HL-60 (cell line): ENCODE measurements at regions not wholly inside any gene's neighbourhood (a gene's known extent, or its start where the extent isn't known, plus 50 kb on each side); places are given as distances from the start of the nearest gene placed in this dataset.
"Not testable (repeated sequence)": the region's sequence is repeated elsewhere in the genome, so short reads cannot be mapped to it uniquely, and the experiment has no call there.

ENCODE experiments used
- DNase-seq, 2 experiments: peaks; one replicate each; pipeline ENCODE4 v3.0.0-alpha.2; 2010 to 2020; ENCODE audit warnings: low read depth in 1 of 2, low spot score in 1 of 2
- H3K27ac ChIP-seq: fragments of 250-450 bp; sonication (Bioruptor Pico); replicated peaks from 2 replicates; pipeline ENCODE4 v1.5.1; 2020; ENCODE audit warnings: mild to moderate bottlenecking, moderate library complexity
- H3K27me3 ChIP-seq: fragments of 250-450 bp; sonication (Bioruptor Pico); 2 replicates; pipeline ENCODE4 v1.5.1; 2021; ENCODE audit warnings: mild to moderate bottlenecking, moderate library complexity; ENCODE audit not compliant: insufficient read depth, poor library complexity, severe bottlenecking
- H3K4me3 ChIP-seq: replicated peaks from 2 replicates; pipeline ENCODE4 v1.5.1; 2011; ENCODE audit warnings: mild to moderate bottlenecking, control low read depth, low read length; ENCODE audit not compliant: insufficient read depth
- GABPA ChIP-seq: IDR thresholded peaks from 2 replicates; pipeline ENCODE4 v1.6.1; 2012; ENCODE audit warnings: low read depth
- POLR2AphosphoS5 ChIP-seq: IDR thresholded peaks from 2 replicates; pipeline ENCODE4 v1.6.1; 2012; ENCODE audit warnings: low read depth
- SPI1 ChIP-seq: IDR thresholded peaks from 2 replicates; pipeline ENCODE4 v1.6.1; 2012; ENCODE audit warnings: low read depth, mild to moderate bottlenecking, borderline replicate concordance
- TF ChIP-seq, protein P1 (sequence below): IDR thresholded peaks from 2 replicates; pipeline ENCODE4 v1.6.1; 2012; ENCODE audit warnings: low read depth; ENCODE audit not compliant: insufficient replicate concordance
- TF ChIP-seq, protein P2 (sequence below): IDR thresholded peaks from one replicate; pipeline ENCODE4 v1.5.1; 2011; ENCODE audit warnings: low read length, control low read depth, inconsistent platforms; ENCODE audit not compliant: insufficient read depth

DNA sequence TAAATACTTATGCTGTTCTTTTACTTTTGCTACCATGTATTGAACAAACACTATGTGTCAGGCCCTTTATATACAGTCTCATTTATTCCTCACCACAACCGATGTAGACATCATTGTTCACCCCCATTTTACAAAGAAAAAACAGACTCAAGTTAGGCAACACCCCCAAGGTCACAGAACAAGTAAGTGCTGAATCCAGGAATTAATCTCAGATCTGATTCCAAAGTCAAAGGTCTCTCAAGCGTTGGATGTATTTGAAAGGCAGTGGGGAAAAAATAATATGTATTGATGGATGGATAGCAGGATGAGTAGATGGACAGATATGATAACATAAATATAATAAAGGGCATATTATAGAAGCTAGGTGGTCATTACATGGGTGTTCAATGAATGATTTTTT is 85.1 kb upstream of the VLDLR start:
- TF ChIP-seq POLR2AphosphoS5, result no peak
- no peak for TF ChIP-seq SPI1
- TF ChIP-seq GABPA, result no peak
- TF ChIP-seq, protein P1, sequence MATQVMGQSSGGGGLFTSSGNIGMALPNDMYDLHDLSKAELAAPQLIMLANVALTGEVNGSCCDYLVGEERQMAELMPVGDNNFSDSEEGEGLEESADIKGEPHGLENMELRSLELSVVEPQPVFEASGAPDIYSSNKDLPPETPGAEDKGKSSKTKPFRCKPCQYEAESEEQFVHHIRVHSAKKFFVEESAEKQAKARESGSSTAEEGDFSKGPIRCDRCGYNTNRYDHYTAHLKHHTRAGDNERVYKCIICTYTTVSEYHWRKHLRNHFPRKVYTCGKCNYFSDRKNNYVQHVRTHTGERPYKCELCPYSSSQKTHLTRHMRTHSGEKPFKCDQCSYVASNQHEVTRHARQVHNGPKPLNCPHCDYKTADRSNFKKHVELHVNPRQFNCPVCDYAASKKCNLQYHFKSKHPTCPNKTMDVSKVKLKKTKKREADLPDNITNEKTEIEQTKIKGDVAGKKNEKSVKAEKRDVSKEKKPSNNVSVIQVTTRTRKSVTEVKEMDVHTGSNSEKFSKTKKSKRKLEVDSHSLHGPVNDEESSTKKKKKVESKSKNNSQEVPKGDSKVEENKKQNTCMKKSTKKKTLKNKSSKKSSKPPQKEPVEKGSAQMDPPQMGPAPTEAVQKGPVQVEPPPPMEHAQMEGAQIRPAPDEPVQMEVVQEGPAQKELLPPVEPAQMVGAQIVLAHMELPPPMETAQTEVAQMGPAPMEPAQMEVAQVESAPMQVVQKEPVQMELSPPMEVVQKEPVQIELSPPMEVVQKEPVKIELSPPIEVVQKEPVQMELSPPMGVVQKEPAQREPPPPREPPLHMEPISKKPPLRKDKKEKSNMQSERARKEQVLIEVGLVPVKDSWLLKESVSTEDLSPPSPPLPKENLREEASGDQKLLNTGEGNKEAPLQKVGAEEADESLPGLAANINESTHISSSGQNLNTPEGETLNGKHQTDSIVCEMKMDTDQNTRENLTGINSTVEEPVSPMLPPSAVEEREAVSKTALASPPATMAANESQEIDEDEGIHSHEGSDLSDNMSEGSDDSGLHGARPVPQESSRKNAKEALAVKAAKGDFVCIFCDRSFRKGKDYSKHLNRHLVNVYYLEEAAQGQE, result no peak
- TF ChIP-seq, protein P2, sequence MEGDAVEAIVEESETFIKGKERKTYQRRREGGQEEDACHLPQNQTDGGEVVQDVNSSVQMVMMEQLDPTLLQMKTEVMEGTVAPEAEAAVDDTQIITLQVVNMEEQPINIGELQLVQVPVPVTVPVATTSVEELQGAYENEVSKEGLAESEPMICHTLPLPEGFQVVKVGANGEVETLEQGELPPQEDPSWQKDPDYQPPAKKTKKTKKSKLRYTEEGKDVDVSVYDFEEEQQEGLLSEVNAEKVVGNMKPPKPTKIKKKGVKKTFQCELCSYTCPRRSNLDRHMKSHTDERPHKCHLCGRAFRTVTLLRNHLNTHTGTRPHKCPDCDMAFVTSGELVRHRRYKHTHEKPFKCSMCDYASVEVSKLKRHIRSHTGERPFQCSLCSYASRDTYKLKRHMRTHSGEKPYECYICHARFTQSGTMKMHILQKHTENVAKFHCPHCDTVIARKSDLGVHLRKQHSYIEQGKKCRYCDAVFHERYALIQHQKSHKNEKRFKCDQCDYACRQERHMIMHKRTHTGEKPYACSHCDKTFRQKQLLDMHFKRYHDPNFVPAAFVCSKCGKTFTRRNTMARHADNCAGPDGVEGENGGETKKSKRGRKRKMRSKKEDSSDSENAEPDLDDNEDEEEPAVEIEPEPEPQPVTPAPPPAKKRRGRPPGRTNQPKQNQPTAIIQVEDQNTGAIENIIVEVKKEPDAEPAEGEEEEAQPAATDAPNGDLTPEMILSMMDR, result no peak
- H3K4me3 ChIP-seq, result no peak overlapping the region

DNA sequence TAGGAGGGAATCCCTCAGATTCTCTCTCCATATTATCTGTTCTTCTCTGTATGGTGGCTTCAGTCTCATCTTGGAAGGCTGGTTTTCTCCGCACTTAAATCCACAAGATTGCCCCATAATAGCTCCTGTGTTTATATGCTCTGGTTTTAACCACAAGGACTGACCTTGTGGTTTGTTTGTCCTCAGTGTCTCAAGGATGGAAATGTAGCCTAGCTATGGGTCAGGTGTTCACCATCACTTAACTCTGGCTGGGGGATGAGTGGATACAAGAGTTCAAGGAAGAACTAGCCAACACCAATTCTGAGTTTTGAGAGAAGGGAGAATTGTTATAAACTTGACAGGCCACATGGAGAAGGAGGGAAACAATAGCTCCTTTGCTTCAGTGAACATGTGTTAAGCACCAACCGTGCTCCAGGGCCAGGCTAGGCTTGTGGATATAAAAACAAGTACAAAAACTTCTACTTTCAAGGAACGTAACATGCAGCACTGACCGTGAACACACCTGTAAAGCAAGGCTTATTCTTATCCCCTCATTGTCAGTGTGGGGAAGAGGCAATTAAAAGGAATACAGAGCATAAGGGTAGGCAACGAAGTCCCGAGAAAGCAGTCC is 75.6 kb upstream of the VLDLR start:
- no peaks in the 10 kb centered on the region for H3K27me3 ChIP-seq
- H3K27ac ChIP-seq, result no peak overlapping the region
- TF ChIP-seq SPI1 (no peak), POLR2AphosphoS5 (no peak), GABPA (no peak)
- TF ChIP-seq, protein P2, result no peak
- TF ChIP-seq, protein P1, result no peak
- no peak for DNase-seq
- H3K4me3 ChIP-seq, result no peak overlapping the region

More for the DNA sequence above, 85.1 kb upstream of the VLDLR start:
- Histone ChIP-seq H3K27ac (no peak overlapping the region), H3K27me3 (no peaks in the 10 kb centered on the region)
- DNase-seq, result no peak

DNA sequence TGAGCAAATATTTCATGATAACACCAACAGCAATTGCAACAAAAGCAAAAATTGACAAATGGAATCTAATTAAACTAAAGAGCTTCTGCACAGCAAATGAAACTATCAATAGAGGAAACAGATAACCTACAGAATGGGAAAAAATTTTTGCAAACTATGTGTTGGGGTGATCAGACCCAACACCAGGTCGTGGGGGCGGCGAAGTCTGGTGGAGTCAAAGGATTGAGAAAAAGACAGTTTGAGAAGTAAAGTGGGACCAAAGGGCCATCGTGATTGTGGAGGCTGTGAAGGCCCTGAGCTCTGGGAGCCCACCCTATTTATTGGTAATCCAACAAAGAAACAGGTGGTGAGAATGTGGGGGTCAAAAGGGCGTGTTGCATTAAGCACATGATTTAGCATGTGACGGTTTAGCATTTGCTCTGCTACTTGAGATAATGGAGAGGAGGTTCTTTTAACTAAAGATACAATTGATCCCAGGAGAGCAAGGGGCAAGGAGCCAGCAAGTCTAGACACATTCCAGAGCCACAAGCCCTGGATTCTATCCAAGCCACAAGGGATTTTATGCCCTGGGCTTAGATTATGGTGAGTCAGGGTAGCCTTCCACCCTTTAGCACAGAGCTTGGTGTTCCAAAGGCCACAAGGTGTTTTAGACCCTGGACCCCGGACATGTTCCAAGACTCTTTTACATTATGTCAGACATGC is 65.5 kb upstream of the VLDLR start:
- not testable (repeated sequence) for H3K27ac ChIP-seq, H3K27me3 ChIP-seq, DNase-seq, H3K4me3 ChIP-seq

DNA sequence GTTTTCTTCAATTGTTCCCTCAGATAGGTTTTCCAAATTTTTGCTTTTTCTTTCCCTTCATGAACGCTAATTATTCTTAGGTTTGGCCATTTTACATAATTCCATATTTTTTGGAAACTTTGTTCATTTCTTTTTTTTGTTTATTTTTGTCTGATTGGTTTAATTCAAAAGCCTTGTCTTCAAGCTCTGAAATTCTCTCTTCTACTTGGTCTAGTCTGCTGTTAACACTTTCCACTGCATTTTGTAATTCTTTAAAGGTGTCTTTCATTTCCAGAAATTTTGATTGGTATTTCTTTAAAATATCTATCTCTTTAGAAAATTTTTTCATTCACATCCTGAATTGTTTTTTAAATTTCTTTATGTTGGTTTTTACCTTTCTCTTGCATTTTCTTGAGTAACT is 63.9 kb upstream of the VLDLR start:
- no peak for DNase-seq
- H3K27me3 ChIP-seq, result no peaks in the 10 kb centered on the region
- TF ChIP-seq, protein P1, result no peak

More for the DNA sequence above, 63.9 kb upstream of the VLDLR start:
- H3K4me3 ChIP-seq, result no peak overlapping the region
- no peak overlapping the region for H3K27ac ChIP-seq
